ACHN (cell line): ENCODE measurements at regions not wholly inside any gene's neighbourhood (a gene's known extent, or its start where the extent isn't known, plus 50 kb on each side); places are given as distances from the start of the nearest gene placed in this dataset.
A peak's percentile ranks its signal among the peaks of the same experiment; 100 is the strongest.
"Not testable (repeated sequence)": the region's sequence is repeated elsewhere in the genome, so short reads cannot be mapped to it uniquely, and the experiment has no call there.

ENCODE experiments used
- DNase-seq: peaks from one replicate; pipeline ENCODE4 v3.0.0-alpha.2; 2015
- in situ Hi-C: cut with HindIII; loops from 2 replicates; pipeline ENCODE4 v1.10.0; 2017; ENCODE audit warnings: low sequenced_read_pairs, low pct_ligation_motif_present, low pct_unique_long_range_greater_than_20kb

- in situ Hi-C loops, result no loop called here
Observed at GRCh38 chr4:110367156-110367555, 108.8 kb upstream of the ENPEP start.

GRCh38 chr4:110365761-110366160, 110.2 kb upstream of the ENPEP start:
- in situ Hi-C loops, result no loop called here
- no peak for DNase-seq

More at GRCh38 chr4:110367156-110367555, 108.8 kb upstream of the ENPEP start:
- no peak for DNase-seq

GRCh38 chr4:110364911-110365520, 110.9 kb upstream of the ENPEP start:
- in situ Hi-C loops, result no loop called here

GRCh38 chr4:110361921-110362320, 114.0 kb upstream of the ENPEP start:
- peak; percentile 81 for DNase-seq
- in situ Hi-C loops, result no loop called here

More at GRCh38 chr4:110364911-110365520, 110.9 kb upstream of the ENPEP start:
- DNase-seq, result no peak

GRCh38 chr4:110359076-110359475, 116.9 kb upstream of the ENPEP start:
- DNase-seq, result no peak
- in situ Hi-C loops, result no loop called here

- in situ Hi-C loops, result no loop called here
- DNase-seq, result no peak
Observed at GRCh38 chr4:110357521-110357920, 118.4 kb upstream of the ENPEP start.

- in situ Hi-C loops, result no loop called here
Observed at GRCh38 chr4:110354460-110354859, 121.5 kb upstream of the ENPEP start.

GRCh38 chr4:110352670-110353442, 123.1 kb upstream of the ENPEP start:
- in situ Hi-C loops, result no loop called here
- DNase-seq, result no peak

More at GRCh38 chr4:110354460-110354859, 121.5 kb upstream of the ENPEP start:
- no peak for DNase-seq

- in situ Hi-C loops, result no loop called here
Observed at GRCh38 chr4:110348711-110349383, 127.1 kb upstream of the ENPEP start.

GRCh38 chr4:110347805-110348204, 128.2 kb upstream of the ENPEP start:
- DNase-seq, result no peak
- in situ Hi-C loops, result no loop called here

More at GRCh38 chr4:110348711-110349383, 127.1 kb upstream of the ENPEP start:
- DNase-seq, result no peak

GRCh38 chr4:110344165-110344564, 131.8 kb upstream of the ENPEP start:
- in situ Hi-C loops, result no loop called here
- peak; percentile 25 for DNase-seq

GRCh38 chr4:110343534-110343933, 132.4 kb upstream of the ENPEP start:
- in situ Hi-C loops, result no loop called here
- DNase-seq, result no peak

- DNase-seq, result not testable (repeated sequence)
Observed at GRCh38 chr4:110341118-110341517, 134.8 kb upstream of the ENPEP start.

GRCh38 chr4:110335399-110335798, 137.0 kb upstream of the ELOVL6 start:
- no peak for DNase-seq
- in situ Hi-C loops, result no loop called here

More at GRCh38 chr4:110341118-110341517, 134.8 kb upstream of the ENPEP start:
- in situ Hi-C loops, result not testable (repeated sequence)

- no peak for DNase-seq
- in situ Hi-C loops, result no loop called here
Observed at GRCh38 chr4:110332483-110332882, 134.1 kb upstream of the ELOVL6 start.

GRCh38 chr4:110326426-110326825, 128.0 kb upstream of the ELOVL6 start:
- DNase-seq, result not testable (repeated sequence)

GRCh38 chr4:110310795-110311194, 112.4 kb upstream of the ELOVL6 start:
- in situ Hi-C loops, result no loop called here
- no peak for DNase-seq

More at GRCh38 chr4:110326426-110326825, 128.0 kb upstream of the ELOVL6 start:
- in situ Hi-C loops, result not testable (repeated sequence)

- in situ Hi-C loops, result no loop called here
Observed at GRCh38 chr4:110309675-110310074, 111.3 kb upstream of the ELOVL6 start.

GRCh38 chr4:110306303-110306702, 107.9 kb upstream of the ELOVL6 start:
- no peak for DNase-seq
- in situ Hi-C loops, result no loop called here

More at GRCh38 chr4:110309675-110310074, 111.3 kb upstream of the ELOVL6 start:
- no peak for DNase-seq
